ENCODE measurements at regions not wholly inside any gene's neighbourhood (a gene's known extent, or its start where the extent isn't known, plus 50 kb on each side); places are given as distances from the start of the nearest gene placed in this dataset.

DNA sequence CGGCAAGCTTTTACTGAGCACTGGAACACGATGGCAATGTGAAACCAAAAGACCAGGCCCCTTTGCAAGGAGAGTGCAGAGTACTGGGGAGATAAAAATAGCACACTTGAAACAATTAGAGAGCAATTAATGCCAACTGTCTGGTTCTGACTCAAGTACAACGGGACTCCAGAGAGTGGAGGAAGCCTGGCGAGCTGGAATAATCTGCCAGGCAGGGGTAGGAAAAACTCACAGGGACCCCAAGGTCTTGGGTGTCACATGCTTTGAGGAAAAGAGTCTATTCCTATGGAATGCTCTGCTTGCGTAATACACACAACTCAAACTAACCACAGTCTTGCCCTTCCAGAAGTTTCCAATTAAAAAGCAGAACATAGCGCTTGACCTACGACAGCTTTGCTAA is 113.0 kb upstream of the CLMP start:
- Histone ChIP-seq H3K27ac (no peak overlapping the region), H3K4me1 (peaks cover 0 to 3% (median 0%) of the 10 kb centered on the region in 4 donors), H3K36me3 (no peaks in the 10 kb centered on the region), H3K4me3 (no peak overlapping the region), H3K9me3 (no peaks in the 10 kb centered on the region), H3K27me3 (peaks cover 0 to 17% of the 10 kb centered on the region in 2 donors)
- intact Hi-C loops (cut with DNase I; ENCODE audit: low total_unique reads) = no loop called here
- TF ChIP-seq CTCF (IDR thresholded peaks at IDR 0.05) = no peak
- no peak for DNase-seq

DNA sequence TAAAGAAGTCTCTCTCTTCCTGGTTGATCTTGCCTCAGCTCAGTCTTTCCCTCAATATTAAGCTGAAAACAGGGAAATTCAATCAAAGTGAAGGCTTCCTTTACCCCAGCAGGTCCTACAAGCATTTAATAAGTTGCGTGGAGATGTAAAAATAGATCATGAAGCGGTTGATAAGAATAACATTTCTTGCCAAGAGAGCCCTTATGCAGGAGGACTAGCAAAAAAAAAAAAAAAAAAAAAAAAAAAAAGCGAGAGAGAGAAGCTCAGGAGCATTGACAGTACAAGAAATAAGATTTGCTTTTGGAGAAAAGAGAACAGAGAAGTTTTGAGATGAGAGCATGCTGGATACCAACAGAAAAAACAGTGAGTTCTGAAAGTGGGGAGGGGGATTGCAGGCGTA is 112.2 kb upstream of the CLMP start:
- DNase-seq = no peak
- intact Hi-C loops (cut with DNase I; ENCODE audit: low total_unique reads) = no loop called here
- H3K4me1 ChIP-seq = peaks cover 0 to 3% (median under 1%) of the 10 kb centered on the region in 4 donors

GRCh38 chr11:123306531-123306930 is 111.5 kb upstream of the CLMP start:
- H3K4me3 ChIP-seq = no peak overlapping the region
- peaks cover 0 to 21% of the 10 kb centered on the region in 2 donors for H3K27me3 ChIP-seq
- no peaks in the 10 kb centered on the region for H3K36me3 ChIP-seq
- H3K4me1 ChIP-seq = peaks cover 0 to 10% (median 8%) of the 10 kb centered on the region in 4 donors
- intact Hi-C loops (cut with DNase I; ENCODE audit: low total_unique reads) = no loop called here
- TF ChIP-seq CTCF (IDR thresholded peaks at IDR 0.05) = no peak
- H3K27ac ChIP-seq = no peak overlapping the region
- H3K9me3 ChIP-seq = no peaks in the 10 kb centered on the region
- no peak for DNase-seq

More for the DNA sequence above, 112.2 kb upstream of the CLMP start:
- Histone ChIP-seq H3K27me3 (peaks cover 0 to 21% of the 10 kb centered on the region in 2 donors), H3K27ac (no peak overlapping the region), H3K4me3 (no peak overlapping the region), H3K9me3 (no peaks in the 10 kb centered on the region), H3K36me3 (no peaks in the 10 kb centered on the region)
- TF ChIP-seq CTCF (IDR thresholded peaks at IDR 0.05) = no peak

DNA sequence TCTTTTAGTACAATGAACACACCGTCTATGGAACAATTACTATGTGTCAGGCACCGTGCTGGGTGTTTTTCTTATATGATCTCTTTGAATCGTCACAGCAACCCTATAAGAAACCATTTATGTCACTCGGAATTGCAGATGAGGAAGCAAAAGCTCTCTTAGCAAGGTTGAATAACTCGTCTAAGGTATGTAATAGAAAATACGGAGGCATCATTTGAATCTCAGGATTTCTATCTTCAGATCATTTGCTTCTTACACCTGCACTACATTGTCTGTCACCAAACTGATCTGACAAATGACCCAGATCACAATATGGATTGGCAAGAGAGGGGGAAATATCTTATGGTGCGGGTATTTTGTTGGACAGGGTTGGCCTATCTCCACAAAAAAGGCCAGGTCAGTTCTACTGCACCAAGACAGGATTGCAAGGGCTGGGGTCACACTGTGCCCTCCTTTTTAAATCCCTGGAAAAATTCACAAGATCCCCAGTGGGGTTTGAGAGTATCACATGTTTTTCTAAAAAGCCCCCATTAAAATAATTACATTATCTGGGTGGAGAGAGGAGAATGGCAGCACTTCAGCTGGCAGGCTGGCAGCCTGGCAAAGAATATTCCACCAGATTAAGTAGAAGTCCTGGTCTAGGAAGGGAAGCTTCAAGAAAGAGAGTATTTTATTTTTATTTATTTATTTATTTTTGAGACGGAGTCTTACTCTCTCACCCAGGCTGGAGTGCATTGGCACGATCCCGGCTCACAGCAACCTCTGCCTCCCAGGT is 110.7 kb upstream of the CLMP start:
- intact Hi-C loops (cut with DNase I; ENCODE audit: low total_unique reads) = no loop called here
- Histone ChIP-seq H3K27ac (no peak overlapping the region), H3K4me3 (no peak overlapping the region), H3K27me3 (peaks cover 0 to 23% of the 10 kb centered on the region in 2 donors), H3K36me3 (no peaks in the 10 kb centered on the region), H3K4me1 (peaks cover 0 to 14% (median 13%) of the 10 kb centered on the region in 4 donors), H3K9me3 (no peaks in the 10 kb centered on the region)
- TF ChIP-seq CTCF (IDR thresholded peaks at IDR 0.05) = no peak
- no peak for DNase-seq

DNA sequence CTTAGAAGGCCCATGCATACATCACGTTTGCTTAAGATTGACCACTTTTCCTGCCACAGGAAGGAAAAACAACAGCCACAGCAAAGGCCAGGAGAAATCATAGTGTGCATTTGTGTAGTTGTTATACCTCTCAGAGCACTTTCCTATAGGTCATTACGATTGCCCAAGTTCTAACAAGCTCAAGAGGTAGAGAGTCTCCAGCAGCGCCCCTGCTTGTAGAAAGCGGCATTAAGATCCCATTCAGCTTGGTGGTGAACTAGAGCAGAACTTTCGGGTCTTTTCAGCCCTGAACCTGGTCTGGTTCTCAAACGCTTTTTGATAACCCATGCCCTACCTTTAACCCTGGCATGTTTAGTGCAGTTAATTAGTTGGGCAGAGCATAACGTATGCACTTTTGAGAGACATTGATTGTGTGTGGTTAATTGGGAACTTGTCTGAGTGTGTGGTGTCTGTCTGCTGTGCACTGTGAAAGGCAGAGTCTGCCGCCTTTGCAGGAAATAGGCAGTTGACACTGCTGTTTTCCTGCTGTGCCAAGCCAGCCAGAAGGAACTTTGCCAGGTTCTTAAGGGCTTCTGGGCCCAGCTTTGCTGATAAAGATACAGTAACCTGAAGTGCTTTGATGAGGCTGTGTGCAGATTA is 109.9 kb upstream of the CLMP start:
- Histone ChIP-seq H3K27ac (no peak overlapping the region), H3K4me1 (peaks cover 0 to 14% (median 13%) of the 10 kb centered on the region in 4 donors), H3K36me3 (no peaks in the 10 kb centered on the region), H3K9me3 (no peaks in the 10 kb centered on the region), H3K4me3 (no peak overlapping the region), H3K27me3 (peaks cover 0 to 31% of the 10 kb centered on the region in 2 donors)
- intact Hi-C loops (cut with DNase I; ENCODE audit: low total_unique reads) = no loop called here
- no peak for TF ChIP-seq CTCF (IDR thresholded peaks at IDR 0.05)
- DNase-seq = no peak
